Esophagus mucosa (tissue), 1 donor: ENCODE measurements at regions not wholly inside any gene's neighbourhood (a gene's known extent, or its start where the extent isn't known, plus 50 kb on each side); places are given as distances from the start of the nearest gene placed in this dataset.

Source experiments
- ATAC-seq: fragments of 200-7000 bp; cut with Tn5 transposase; one replicate; pipeline ENCODE4 v1.9.1; 2020
- donor health status: DM: yes; HTN: yes; CAD: no.

GRCh38 chr10:80861882-80862281 lies 324.2 kb downstream of the SH2D4B start:
- ATAC-seq: no peak

- ATAC-seq: no peak
Measured at GRCh38 chr10:80870282-80870681, 332.6 kb downstream of the SH2D4B start.

GRCh38 chr10:80871083-80871482 lies 333.4 kb downstream of the SH2D4B start:
- no peak for ATAC-seq

DNA sequence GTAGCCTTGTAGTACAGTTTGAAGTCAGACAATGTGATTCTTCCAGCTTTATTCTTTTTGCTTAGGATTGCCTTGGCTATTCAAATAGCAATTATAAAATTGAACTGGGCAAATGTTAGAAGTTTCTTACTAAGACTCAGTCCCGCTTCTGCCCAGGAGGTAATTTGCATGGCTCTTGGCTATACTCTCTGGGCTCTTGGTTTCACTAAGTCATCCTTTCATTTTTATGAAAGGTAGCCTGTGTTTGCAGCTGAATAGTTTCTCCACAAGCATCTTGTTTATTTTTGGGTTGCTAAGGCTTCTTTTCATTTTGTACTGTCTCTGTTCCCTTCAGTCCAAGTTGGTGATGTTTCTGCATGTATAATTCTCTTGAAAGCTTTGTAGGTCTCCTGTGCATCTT lies 340.6 kb downstream of the SH2D4B start:
- ATAC-seq: no peak

DNA sequence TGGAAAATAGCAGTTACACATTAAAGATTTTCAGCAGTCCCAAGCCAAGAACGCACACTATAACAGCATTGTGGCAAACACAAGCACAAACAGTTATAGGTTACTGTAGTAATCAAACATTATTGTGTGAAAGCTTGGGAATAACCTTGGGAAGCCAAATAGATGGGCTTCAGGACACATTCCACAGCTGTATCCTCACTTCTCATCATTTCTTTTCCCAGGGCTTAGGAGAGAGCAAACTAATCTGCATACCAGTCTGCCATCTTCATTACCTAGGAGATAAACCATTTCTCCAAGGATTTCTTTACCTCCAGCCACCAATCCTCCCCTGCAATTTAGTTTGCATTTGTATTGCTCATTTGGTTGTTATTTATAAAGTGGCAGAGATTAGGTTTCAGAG lies 352.4 kb downstream of the SH2D4B start:
- ATAC-seq: no peak

DNA sequence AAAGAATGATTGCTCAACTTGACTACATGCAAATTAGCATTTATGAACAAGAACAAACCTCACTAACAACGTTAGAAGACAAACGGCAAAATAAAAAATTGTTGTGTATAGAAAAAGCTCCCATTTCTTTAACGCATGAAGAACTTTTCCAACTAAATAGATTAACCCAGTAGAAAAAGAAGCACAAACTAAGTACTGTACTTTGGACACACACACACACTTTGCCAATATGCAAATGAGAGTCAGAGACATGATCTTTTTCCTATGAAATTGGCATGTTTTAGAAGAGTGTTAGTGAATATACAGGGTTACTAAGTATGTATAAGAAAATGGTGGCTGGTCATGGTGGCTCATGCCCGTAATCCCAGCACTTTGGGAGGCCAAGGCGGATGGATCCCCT lies 355.6 kb downstream of the SH2D4B start:
- no peak for ATAC-seq

GRCh38 chr10:80894311-80894791 lies 356.6 kb downstream of the SH2D4B start:
- ATAC-seq: no peak

- ATAC-seq: no peak
Measured at GRCh38 chr10:80894797-80895467, 357.2 kb downstream of the SH2D4B start.

DNA sequence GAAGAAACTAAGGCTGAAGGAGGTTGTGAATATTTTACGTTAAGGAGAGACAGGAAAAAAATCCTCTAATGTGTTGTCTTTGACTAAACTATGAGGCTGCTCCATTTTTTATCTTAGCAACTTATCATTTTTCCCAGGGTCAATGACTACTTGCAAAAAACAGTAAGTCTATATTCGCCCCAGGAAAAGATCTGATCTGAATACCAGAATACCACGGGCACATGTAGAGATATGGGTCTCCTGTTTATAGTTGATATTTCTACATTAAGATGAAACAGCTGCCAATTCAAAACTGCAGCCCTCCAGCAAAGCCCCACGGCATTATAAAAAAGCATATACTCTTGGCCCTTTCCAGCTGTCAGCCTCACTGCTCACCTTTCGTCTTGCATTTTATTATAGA lies 358.4 kb downstream of the SH2D4B start:
- ATAC-seq: no peak

DNA sequence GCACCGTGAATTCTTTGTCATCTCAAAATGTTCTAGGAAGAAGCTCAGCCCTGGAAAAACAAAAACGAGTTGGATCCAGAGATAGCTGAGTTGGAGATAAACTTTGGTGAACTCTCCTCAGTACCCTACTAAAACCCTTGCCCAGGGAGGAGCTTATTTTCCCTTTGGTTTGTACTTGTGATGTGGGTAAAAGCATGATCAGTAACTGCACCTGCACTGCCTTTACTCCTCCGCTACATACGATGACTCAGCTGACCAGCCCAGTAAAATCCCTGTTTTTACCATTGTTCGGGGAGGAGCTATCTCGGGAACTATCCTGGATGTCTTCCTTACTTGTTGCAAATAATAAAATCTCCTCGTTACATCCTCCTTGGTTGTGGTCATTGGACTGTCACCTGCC lies 359.3 kb downstream of the SH2D4B start:
- no peak for ATAC-seq

- peak; percentile 81 for ATAC-seq
Measured at GRCh38 chr10:80900661-80901060, 363.0 kb downstream of the SH2D4B start.

DNA sequence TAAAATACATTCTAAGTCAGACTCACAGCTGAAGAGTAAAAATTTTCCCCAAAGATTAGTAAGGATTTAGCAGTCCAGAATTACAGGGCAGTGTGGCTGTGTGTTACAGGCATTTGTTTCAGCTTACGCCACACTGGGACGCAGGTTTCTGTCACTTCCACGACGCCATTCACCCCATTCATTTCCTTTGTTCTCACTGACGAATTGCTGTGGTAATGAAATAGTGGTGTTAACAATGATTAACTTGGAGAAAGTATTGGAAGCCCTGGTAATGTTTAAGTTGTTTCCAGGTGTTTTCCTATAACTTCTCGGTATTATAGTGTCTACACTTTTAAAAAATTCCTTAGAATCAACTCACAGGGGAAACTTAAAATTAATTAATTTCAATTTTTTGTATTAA lies 370.9 kb downstream of the SH2D4B start:
- no peak for ATAC-seq

- ATAC-seq: no peak
Measured at GRCh38 chr10:80909254-80909653, 371.6 kb downstream of the SH2D4B start.

DNA sequence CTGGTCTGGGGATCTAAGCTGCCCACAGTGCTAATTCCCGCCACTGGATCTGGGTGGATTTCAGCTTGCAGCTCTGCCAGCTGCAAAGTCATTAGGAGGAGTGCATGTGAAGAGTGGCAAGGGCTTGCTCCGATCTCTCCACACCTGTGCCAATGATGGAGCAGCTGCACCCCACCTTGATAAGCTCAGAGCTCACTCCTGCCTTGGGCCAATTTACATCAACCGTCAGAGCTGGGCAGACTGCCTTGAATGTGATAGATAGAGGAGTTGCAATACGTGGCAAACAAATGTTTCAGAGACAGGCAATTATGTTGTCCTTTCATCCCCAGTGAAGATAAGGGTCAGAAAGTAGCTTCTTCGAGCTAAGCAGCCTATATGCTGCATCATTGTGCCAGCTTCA lies 379.9 kb downstream of the SH2D4B start:
- no peak for ATAC-seq

- no peak for ATAC-seq
Measured at GRCh38 chr10:80921032-80921431, 383.3 kb downstream of the SH2D4B start.

DNA sequence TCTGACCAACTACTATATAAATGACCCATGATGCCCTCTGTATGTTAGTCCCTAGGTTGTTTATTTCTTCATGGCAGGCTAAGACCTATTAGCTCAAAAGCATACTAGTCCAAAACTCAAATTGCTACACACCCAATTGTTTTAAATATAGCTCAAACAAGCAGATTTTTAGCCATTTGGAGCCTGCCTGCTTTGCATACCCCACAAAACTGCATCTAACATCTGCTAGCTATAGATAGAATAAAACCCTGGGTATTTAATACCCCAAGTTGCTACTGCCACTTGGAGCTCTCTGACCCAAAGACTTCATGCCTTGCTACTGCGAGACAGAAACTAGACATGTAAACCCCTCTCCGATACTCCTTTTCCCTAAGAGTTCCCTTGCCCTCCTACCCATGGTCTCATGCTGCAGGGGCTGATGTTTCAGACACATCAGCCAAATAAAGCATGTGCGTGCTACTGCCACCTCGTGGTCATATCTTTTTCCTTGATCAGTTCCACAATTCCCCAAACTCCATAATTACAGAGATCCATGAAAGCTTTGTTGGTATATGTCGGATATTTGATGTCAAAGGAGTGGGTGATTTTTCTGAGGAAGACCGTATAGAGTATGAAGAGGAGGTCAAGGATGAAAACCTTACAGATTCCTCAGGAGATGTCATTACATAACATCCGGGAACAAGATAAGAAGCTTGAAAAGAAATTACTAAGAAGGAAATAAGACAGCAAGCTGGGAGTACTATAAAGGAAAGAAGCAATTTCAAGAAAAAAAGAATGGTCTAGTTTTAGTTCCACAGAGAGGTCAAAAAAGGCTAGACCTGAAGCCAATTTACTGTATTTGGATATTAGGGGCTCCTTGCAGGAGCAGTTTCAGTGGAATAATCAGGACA lies 386.6 kb downstream of the SH2D4B start:
- peak; percentile 25 for ATAC-seq

GRCh38 chr10:80927419-80928078 lies 389.8 kb downstream of the SH2D4B start:
- ATAC-seq: no peak

DNA sequence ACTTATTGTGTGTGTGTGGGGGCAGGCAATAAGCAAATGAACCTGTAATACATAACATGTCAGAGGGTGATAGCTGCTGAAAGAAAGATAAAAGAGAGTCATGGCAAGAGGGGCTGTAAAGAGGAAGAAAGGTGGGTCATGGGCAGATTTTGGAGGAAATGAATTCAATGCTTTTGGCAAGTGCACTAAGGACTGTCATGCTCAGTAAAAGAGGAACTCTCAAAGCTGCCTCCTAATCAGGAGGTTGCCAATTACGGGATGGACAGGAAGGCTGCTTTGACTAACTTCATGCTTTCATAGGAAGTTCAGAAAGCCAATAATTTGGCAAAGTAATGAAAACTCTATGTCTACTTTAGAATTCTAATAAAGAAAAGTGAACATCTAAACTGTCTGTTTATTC lies 401.2 kb downstream of the SH2D4B start:
- ATAC-seq: no peak

GRCh38 chr10:80945264-80945880 lies 407.7 kb downstream of the SH2D4B start:
- peak; percentile 72 for ATAC-seq

- ATAC-seq: no peak
Measured at GRCh38 chr10:80946073-80946472, 408.4 kb downstream of the SH2D4B start.

GRCh38 chr10:80946957-80947726 lies 409.4 kb downstream of the SH2D4B start:
- ATAC-seq: no peak

GRCh38 chr10:80949785-80950184 lies 412.1 kb downstream of the SH2D4B start:
- no peak for ATAC-seq
